IMR-90 (cell line): ENCODE measurements at regions not wholly inside any gene's neighbourhood (a gene's known extent, or its start where the extent isn't known, plus 50 kb on each side); places are given as distances from the start of the nearest gene placed in this dataset.

Source experiments
- ATAC-seq: fragments of 200-7000 bp; cut with Tn5 transposase; 2 replicates; pipeline ENCODE4 v1.9.1; 2020; ENCODE audit warnings: low read depth, mild to moderate bottlenecking, moderate library complexity
- BruUV-seq: library from RNA; stranded (reverse); fragments of 400-500 nt; replicated peaks from 2 replicates; lab custom pipeline; 2021; lab: Mats Ljungman, UMichigan
- CTCF ChIA-PET: fragments of 300-600 bp; formaldehyde crosslinking; extraction: SDS; loops from one replicate; lab custom pipeline; 2021; ENCODE audit warnings: antibody characterized with exemption; lab: Yijun Ruan, JAX
- POLR2A ChIA-PET: fragments of 300-600 bp; sonication (Branson Sonifier 250); formaldehyde crosslinking; loops from one replicate; lab custom pipeline; 2022; ENCODE audit warnings: antibody characterized with exemption; ENCODE audit not compliant: unreplicated experiment; lab: Charles Lee
- DNase-seq: peaks from one replicate; pipeline ENCODE4 v3.0.0; 2013
- H2AFZ ChIP-seq: replicated peaks from 2 replicates; pipeline ENCODE3; 2013; ENCODE audit warnings: low read length, mild to moderate bottlenecking; ENCODE audit not compliant: poor library complexity
- H2AK5ac ChIP-seq: 2 replicates; pipeline ENCODE4 v1.6.1; 2013; ENCODE audit warnings: low read depth, low read length, inconsistent platforms
- H2AK9ac ChIP-seq: replicated peaks from 2 replicates; pipeline ENCODE3; 2013; ENCODE audit warnings: mild to moderate bottlenecking, low read depth, low read length, moderate library complexity; ENCODE audit not compliant: poor library complexity
- H2BK120ac ChIP-seq: 2 replicates; pipeline ENCODE4 v1.6.1; 2013; ENCODE audit warnings: low read depth, low read length, inconsistent platforms
- H2BK15ac ChIP-seq: 3 replicates; pipeline ENCODE4 v1.6.1; 2013; ENCODE audit warnings: low read depth, low read length, inconsistent platforms
- H2BK20ac ChIP-seq: 2 replicates; pipeline ENCODE4 v1.6.1; 2013; ENCODE audit warnings: low read depth, mild to moderate bottlenecking, inconsistent platforms, low read length, moderate library complexity
- H2BK5ac ChIP-seq: 2 replicates; pipeline ENCODE4 v1.6.1; 2013; ENCODE audit warnings: mild to moderate bottlenecking, low read depth, low read length, inconsistent platforms; ENCODE audit not compliant: poor library complexity, severe bottlenecking
- H3K14ac ChIP-seq: replicated peaks from 2 replicates; pipeline ENCODE4 v1.6.1; 2013; ENCODE audit warnings: low read depth, low read length, inconsistent platforms
- H3K18ac ChIP-seq: 2 replicates; pipeline ENCODE4 v1.6.1; 2013; ENCODE audit warnings: low read depth, low read length, control low read depth
- H3K23ac ChIP-seq: 2 replicates; pipeline ENCODE4 v1.6.1; 2013; ENCODE audit warnings: low read depth, low read length, inconsistent platforms
- H3K27ac ChIP-seq: 2 replicates; pipeline ENCODE4 v1.5.1; 2013; ENCODE audit warnings: mild to moderate bottlenecking, control low read depth, low read length; ENCODE audit not compliant: insufficient read depth
- H3K27me3 ChIP-seq: 2 replicates; pipeline ENCODE4 v1.6.1; 2013; ENCODE audit warnings: low read length; ENCODE audit not compliant: control insufficient read depth, insufficient read depth
- H3K36me3 ChIP-seq: 2 replicates; pipeline ENCODE4 v1.6.1; 2013; ENCODE audit warnings: low read length, mixed read lengths; ENCODE audit not compliant: control insufficient read depth, insufficient read depth
- H3K4ac ChIP-seq: 2 replicates; pipeline ENCODE4 v1.6.1; 2013; ENCODE audit warnings: low read depth, low read length, inconsistent platforms
- H3K4me1 ChIP-seq: 2 replicates; pipeline ENCODE4 v1.6.1; 2013; ENCODE audit warnings: low read length, mixed read lengths; ENCODE audit not compliant: control insufficient read depth, insufficient read depth
- H3K4me2 ChIP-seq: 2 replicates; pipeline ENCODE4 v1.6.1; 2013; ENCODE audit warnings: low read depth, mild to moderate bottlenecking, control low read depth, low read length, moderate library complexity
- H3K4me3 ChIP-seq: 2 replicates; pipeline ENCODE4 v1.5.1; 2013; ENCODE audit warnings: low read depth, mild to moderate bottlenecking, control low read depth, low read length, moderate library complexity; ENCODE audit not compliant: insufficient read depth
- H3K56ac ChIP-seq: 2 replicates; pipeline ENCODE4 v1.6.1; 2013; ENCODE audit warnings: low read length, inconsistent platforms; ENCODE audit not compliant: insufficient read depth; ENCODE audit errors: extremely low read depth
- H3K79me1 ChIP-seq, 2 experiments: 2 replicates each; pipeline ENCODE4 v1.6.1; 2013; ENCODE audit warnings: low read length in 2 of 2, inconsistent platforms in 1 of 2, low read depth in 1 of 2
- H3K9ac ChIP-seq: 2 replicates; pipeline ENCODE4 v1.6.1; 2013; ENCODE audit warnings: low read depth, low read length, control low read depth
- H3K9me1 ChIP-seq: 2 replicates; pipeline ENCODE4 v1.6.1; 2013; ENCODE audit warnings: low read length, inconsistent platforms; ENCODE audit not compliant: insufficient read depth
- H3K9me3 ChIP-seq: 2 replicates; pipeline ENCODE4 v1.6.1; 2013; ENCODE audit warnings: low read length; ENCODE audit not compliant: control insufficient read depth, insufficient read depth
- H4K20me1 ChIP-seq: 2 replicates; pipeline ENCODE4 v1.6.1; 2013; ENCODE audit warnings: low read length, inconsistent platforms; ENCODE audit not compliant: insufficient read depth
- H4K5ac ChIP-seq: 2 replicates; pipeline ENCODE4 v1.6.1; 2013; ENCODE audit warnings: mild to moderate bottlenecking, low read depth, low read length, control low read depth
- H4K8ac ChIP-seq, 2 experiments: 2 replicates each; pipeline ENCODE4 v1.6.1; 2013; ENCODE audit warnings: low read depth in 2 of 2, low read length in 2 of 2, control low read depth in 1 of 2, inconsistent platforms in 1 of 2
- H4K91ac ChIP-seq: 2 replicates; pipeline ENCODE4 v1.6.1; 2013; ENCODE audit warnings: low read depth, low read length, inconsistent platforms; ENCODE audit not compliant: insufficient read depth
- BHLHE40 ChIP-seq: fragments of 150-350 bp; IDR thresholded peaks from 2 replicates; pipeline ENCODE4 v1.6.1; 2016; ENCODE audit warnings: mild to moderate bottlenecking, low read depth, low read length
- CEBPB ChIP-seq: IDR thresholded peaks from 2 replicates; pipeline ENCODE4 v1.6.1; 2012; ENCODE audit warnings: low read depth, low read length, improper control_type of control experiment
- CHD1 ChIP-seq: IDR thresholded peaks from 2 replicates; pipeline ENCODE4 v1.6.1; 2012; ENCODE audit warnings: low read depth, low read length, improper control_type of control experiment
- FOS ChIP-seq: fragments of 150-350 bp; IDR thresholded peaks from 2 replicates; pipeline ENCODE4 v1.6.1; 2016; ENCODE audit warnings: low read depth, low read length
- MAFK ChIP-seq: IDR thresholded peaks from 2 replicates; pipeline ENCODE4 v1.6.1; 2012; ENCODE audit warnings: low read depth, low read length, improper control_type of control experiment
- MAZ ChIP-seq: IDR thresholded peaks from 2 replicates; pipeline ENCODE4 v1.6.1; 2012; ENCODE audit warnings: low read depth, mild to moderate bottlenecking, low read length, improper control_type of control experiment, moderate library complexity, borderline replicate concordance
- MXI1 ChIP-seq: IDR thresholded peaks from 2 replicates; pipeline ENCODE4 v1.6.1; 2012; ENCODE audit warnings: low read depth, mild to moderate bottlenecking, low read length, moderate library complexity, borderline replicate concordance
- NFE2L2 ChIP-seq: fragments of 150-350 bp; IDR thresholded peaks from 2 replicates; pipeline ENCODE4 v1.6.1; 2016; ENCODE audit warnings: low read depth, mild to moderate bottlenecking, low read length
- POLR2A ChIP-seq: IDR thresholded peaks from 2 replicates; pipeline ENCODE4 v1.6.1; 2012; ENCODE audit warnings: mild to moderate bottlenecking, low read depth, low read length
- RAD21 ChIP-seq: IDR thresholded peaks from 2 replicates; pipeline ENCODE4 v1.6.1; 2012; ENCODE audit warnings: low read length, improper control_type of control experiment
- RCOR1 ChIP-seq: IDR thresholded peaks from 2 replicates; pipeline ENCODE4 v1.6.1; 2012; ENCODE audit warnings: mild to moderate bottlenecking, low read length, improper control_type of control experiment; ENCODE audit not compliant: insufficient replicate concordance
- RFX5 ChIP-seq: IDR thresholded peaks from 2 replicates; pipeline ENCODE4 v1.8.0; 2012; ENCODE audit warnings: low read depth, mild to moderate bottlenecking, low read length, moderate library complexity
- SMC3 ChIP-seq: fragments of 150-350 bp; IDR thresholded peaks from 2 replicates; pipeline ENCODE4 v1.6.1; 2016; ENCODE audit warnings: low read depth, mild to moderate bottlenecking, antibody characterized with exemption, low read length, moderate library complexity
- WGBS, 2 experiments: methylation state at CpG; one replicate each; pipeline versions ENCODE4 v1.1.5 to v1.1.7; 2013; ENCODE audit warnings: missing lambda C conversion rate in 2 of 2; ENCODE audit not compliant: insufficient read length in 1 of 2; ENCODE audit errors: extremely low coverage in 2 of 2; 5-methylcytosine and 5-hydroxymethylcytosine counted together
- dilution Hi-C: fragments of 300-500 bp; cut with HindIII; formaldehyde crosslinking; loops from one replicate; pipeline ENCODE4 v1.14.3; 2018; ENCODE audit warnings: low sequenced_read_pairs; ENCODE audit not compliant: unreplicated experiment
- in situ Hi-C: fragments of 300-500 bp; cut with MboI; formaldehyde crosslinking; loops from 3 replicates; pipeline ENCODE4 v1.14.3; 2019; ENCODE audit warnings: low sequenced_read_pairs, inconsistent platforms, mixed read lengths
- intact Hi-C: fragments of 100-400 bp; cut with micrococcal nuclease; formaldehyde crosslinking; loops from 2 replicates; pipeline ENCODE4 v1.10.0; 2022
- TF ChIP-seq, protein P1 (sequence below): fragments of 150-350 bp; IDR thresholded peaks from 2 replicates; pipeline ENCODE4 v1.6.1; 2016; ENCODE audit warnings: low read depth, mild to moderate bottlenecking, low read length, moderate library complexity, borderline replicate concordance
- TF ChIP-seq, protein P2 (sequence below): conservative IDR thresholded peaks from 2 replicates; pipeline ENCODE4 v1.5.1; 2012; ENCODE audit warnings: mild to moderate bottlenecking, low read depth, low read length, improper control_type of control experiment
- TF ChIP-seq, protein P3 (sequence below): fragments of 150-350 bp; IDR thresholded peaks from 2 replicates; pipeline ENCODE4 v1.6.1; 2017; ENCODE audit warnings: mild to moderate bottlenecking, antibody characterized with exemption, low read length, low read depth

- no TSS peak for BruUV-seq
- no peaks in the 10 kb centered on the region for H3K4me1 ChIP-seq
- H3K4ac ChIP-seq = no peak overlapping the region
- H2AK5ac ChIP-seq = no peak overlapping the region
- no peak overlapping the region for H3K27ac ChIP-seq
- no peak overlapping the region for H4K5ac ChIP-seq
- no peak overlapping the region for H3K4me3 ChIP-seq
- no peak overlapping the region for H3K18ac ChIP-seq
- H3K23ac ChIP-seq = no peak overlapping the region
- POLR2A ChIA-PET = no interaction called here
- H2BK120ac ChIP-seq = no peak overlapping the region
- H3K36me3 ChIP-seq = no peaks in the 10 kb centered on the region
- H2BK5ac ChIP-seq = no peak overlapping the region
- no peak overlapping the region for H2AK9ac ChIP-seq
- no peaks in the 10 kb centered on the region for H3K79me1 ChIP-seq
- H3K9me3 ChIP-seq = no peaks in the 10 kb centered on the region
- 52% methylated on average over 2 of the region's 11 CpGs; no CpG with 5 or more reads in 1 of the 2 experiments for WGBS, 2 experiments
- no peak overlapping the region for H3K9ac ChIP-seq
- in situ Hi-C loops = no loop called here
- H3K9me1 ChIP-seq = no peaks in the 10 kb centered on the region
- no peak for DNase-seq
- H2BK15ac ChIP-seq = no peak overlapping the region
- no peak overlapping the region for H3K4me2 ChIP-seq
- ATAC-seq = no peak
- H3K27me3 ChIP-seq = peaks cover 47% of the 10 kb centered on the region
- H2AFZ ChIP-seq = no peak overlapping the region
- CTCF ChIA-PET = no interaction called here
- no peak overlapping the region for H4K91ac ChIP-seq
- H3K56ac ChIP-seq = no peak overlapping the region
- intact Hi-C loops = no loop called here
- H4K8ac ChIP-seq = no peak overlapping the region
- H2BK20ac ChIP-seq = no peak overlapping the region
- no peak for TF ChIP-seq SMC3
- TF ChIP-seq FOS = no peak
- TF ChIP-seq NFE2L2 = no peak
- TF ChIP-seq MXI1 = no peak
- no peak for TF ChIP-seq CHD1
- TF ChIP-seq RFX5 = no peak
- TF ChIP-seq MAZ = no peak
- TF ChIP-seq, protein P1, sequence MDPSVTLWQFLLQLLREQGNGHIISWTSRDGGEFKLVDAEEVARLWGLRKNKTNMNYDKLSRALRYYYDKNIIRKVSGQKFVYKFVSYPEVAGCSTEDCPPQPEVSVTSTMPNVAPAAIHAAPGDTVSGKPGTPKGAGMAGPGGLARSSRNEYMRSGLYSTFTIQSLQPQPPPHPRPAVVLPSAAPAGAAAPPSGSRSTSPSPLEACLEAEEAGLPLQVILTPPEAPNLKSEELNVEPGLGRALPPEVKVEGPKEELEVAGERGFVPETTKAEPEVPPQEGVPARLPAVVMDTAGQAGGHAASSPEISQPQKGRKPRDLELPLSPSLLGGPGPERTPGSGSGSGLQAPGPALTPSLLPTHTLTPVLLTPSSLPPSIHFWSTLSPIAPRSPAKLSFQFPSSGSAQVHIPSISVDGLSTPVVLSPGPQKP = no peak
- TF ChIP-seq MAFK = no peak
- TF ChIP-seq BHLHE40 = no peak
- TF ChIP-seq POLR2A = no peak
- TF ChIP-seq, protein P2, sequence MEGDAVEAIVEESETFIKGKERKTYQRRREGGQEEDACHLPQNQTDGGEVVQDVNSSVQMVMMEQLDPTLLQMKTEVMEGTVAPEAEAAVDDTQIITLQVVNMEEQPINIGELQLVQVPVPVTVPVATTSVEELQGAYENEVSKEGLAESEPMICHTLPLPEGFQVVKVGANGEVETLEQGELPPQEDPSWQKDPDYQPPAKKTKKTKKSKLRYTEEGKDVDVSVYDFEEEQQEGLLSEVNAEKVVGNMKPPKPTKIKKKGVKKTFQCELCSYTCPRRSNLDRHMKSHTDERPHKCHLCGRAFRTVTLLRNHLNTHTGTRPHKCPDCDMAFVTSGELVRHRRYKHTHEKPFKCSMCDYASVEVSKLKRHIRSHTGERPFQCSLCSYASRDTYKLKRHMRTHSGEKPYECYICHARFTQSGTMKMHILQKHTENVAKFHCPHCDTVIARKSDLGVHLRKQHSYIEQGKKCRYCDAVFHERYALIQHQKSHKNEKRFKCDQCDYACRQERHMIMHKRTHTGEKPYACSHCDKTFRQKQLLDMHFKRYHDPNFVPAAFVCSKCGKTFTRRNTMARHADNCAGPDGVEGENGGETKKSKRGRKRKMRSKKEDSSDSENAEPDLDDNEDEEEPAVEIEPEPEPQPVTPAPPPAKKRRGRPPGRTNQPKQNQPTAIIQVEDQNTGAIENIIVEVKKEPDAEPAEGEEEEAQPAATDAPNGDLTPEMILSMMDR = no peak
- no peak for TF ChIP-seq RCOR1
- TF ChIP-seq RAD21 = no peak
- TF ChIP-seq CEBPB = no peak
- TF ChIP-seq, protein P3, sequence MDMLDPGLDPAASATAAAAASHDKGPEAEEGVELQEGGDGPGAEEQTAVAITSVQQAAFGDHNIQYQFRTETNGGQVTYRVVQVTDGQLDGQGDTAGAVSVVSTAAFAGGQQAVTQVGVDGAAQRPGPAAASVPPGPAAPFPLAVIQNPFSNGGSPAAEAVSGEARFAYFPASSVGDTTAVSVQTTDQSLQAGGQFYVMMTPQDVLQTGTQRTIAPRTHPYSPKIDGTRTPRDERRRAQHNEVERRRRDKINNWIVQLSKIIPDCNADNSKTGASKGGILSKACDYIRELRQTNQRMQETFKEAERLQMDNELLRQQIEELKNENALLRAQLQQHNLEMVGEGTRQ = no peak
- H3K14ac ChIP-seq = no peak overlapping the region
- 0 out of 2 replicates have a peak, but pooled peaks cover 3% of the 10 kb centered on the region for H4K20me1 ChIP-seq
- dilution Hi-C loops = no loop called here
These were observed 88.8 kb upstream of the SEPTIN5 start for GRCh38 chr22:19625331-19626041.
